ENCODE measurements at regions not wholly inside any gene's neighbourhood (a gene's known extent, or its start where the extent isn't known, plus 50 kb on each side); places are given as distances from the start of the nearest gene placed in this dataset.

GRCh38 chr1:69376408-69376807 lies 191.3 kb upstream of the LRRC7 start:
- DNase-seq: no peak

GRCh38 chr1:69377507-69377906 lies 190.2 kb upstream of the LRRC7 start:
- no peak for DNase-seq

- DNase-seq: no peak
These were observed 179.7 kb upstream of the LRRC7 start for GRCh38 chr1:69388044-69388443.

- DNase-seq: no peak
These were observed 167.6 kb upstream of the LRRC7 start for GRCh38 chr1:69400128-69400527.

- no peak for DNase-seq
These were observed 165.8 kb upstream of the LRRC7 start for GRCh38 chr1:69401879-69402278.

GRCh38 chr1:69403756-69404320 lies 163.9 kb upstream of the LRRC7 start:
- DNase-seq: peak; percentile 18

GRCh38 chr1:69404486-69404885 lies 163.2 kb upstream of the LRRC7 start:
- no peak for DNase-seq

- no peak for DNase-seq
These were observed 161.5 kb upstream of the LRRC7 start for GRCh38 chr1:69406244-69406643.

GRCh38 chr1:69409731-69410456 lies 157.8 kb upstream of the LRRC7 start:
- no peak for DNase-seq

- no peak for DNase-seq
These were observed 157.3 kb upstream of the LRRC7 start for GRCh38 chr1:69410457-69410850.

- DNase-seq: no peak
These were observed 156.8 kb upstream of the LRRC7 start for GRCh38 chr1:69410893-69411292.

- no peak for DNase-seq
These were observed 156.1 kb upstream of the LRRC7 start for GRCh38 chr1:69411617-69412016.

GRCh38 chr1:69413129-69413528 lies 154.6 kb upstream of the LRRC7 start:
- no peak for DNase-seq

GRCh38 chr1:69414574-69414973 lies 153.1 kb upstream of the LRRC7 start:
- DNase-seq: no peak

GRCh38 chr1:69421286-69421685 lies 146.4 kb upstream of the LRRC7 start:
- no peak for DNase-seq

GRCh38 chr1:69425871-69426270 lies 141.9 kb upstream of the LRRC7 start:
- DNase-seq: no peak

- DNase-seq: no peak
These were observed 141.3 kb upstream of the LRRC7 start for GRCh38 chr1:69426401-69426800.

GRCh38 chr1:69433073-69433472 lies 134.6 kb upstream of the LRRC7 start:
- DNase-seq: no peak

- DNase-seq: no peak
These were observed 131.6 kb upstream of the LRRC7 start for GRCh38 chr1:69436151-69436550.

GRCh38 chr1:69438056-69438795 lies 129.5 kb upstream of the LRRC7 start:
- no peak for DNase-seq

- no peak for DNase-seq
These were observed 126.2 kb upstream of the LRRC7 start for GRCh38 chr1:69441496-69441895.

- no peak for DNase-seq
These were observed 116.5 kb upstream of the LRRC7 start for GRCh38 chr1:69451196-69451595.

- DNase-seq: no peak
These were observed 112.0 kb upstream of the LRRC7 start for GRCh38 chr1:69455718-69456117.

GRCh38 chr1:69459244-69459643 lies 108.5 kb upstream of the LRRC7 start:
- no peak for DNase-seq

Measured in COR-L47 (cell line).